Left cardiac atrium (tissue), 4 donors: ENCODE measurements at regions not wholly inside any gene's neighbourhood (a gene's known extent, or its start where the extent isn't known, plus 50 kb on each side); places are given as distances from the start of the nearest gene placed in this dataset.
"Not testable (repeated sequence)": the region's sequence is repeated elsewhere in the genome, so short reads cannot be mapped to it uniquely, and the experiment has no call there.

Source experiments
- ATAC-seq, 2 donors: fragments of 200-7000 bp; cut with Tn5 transposase; one replicate each; pipeline ENCODE4 v1.9.1; 2020; ENCODE audit warnings: mild to moderate bottlenecking in 2 of 2, moderate library complexity in 2 of 2
- DNase-seq: peaks from one replicate; pipeline ENCODE4 v3.0.0-alpha.2; 2020
- intact Hi-C, 2 donors: fragments of 100-400 bp; cut with DNase I; formaldehyde crosslinking; loops; one replicate each; pipeline versions ENCODE4 v1.14.1 to v1.15.1; 2022 to 2023
- donor health status: DM: no; HTN: yes; CAD: no.
- donor health status: DM: no; HTN: yes; CAD: no; lungs with severe emphysema.
- donor health status: DM: yes; HTN: yes; CAD: no.
- donor health status: Dilated cardiomyopathy.

- intact Hi-C loops, result no loop called here
- no peak for ATAC-seq
- DNase-seq, result no peak
Measured at GRCh38 chr17:33986088-33986487, 269.0 kb upstream of the CCL2 start.

- DNase-seq, result no peak
- intact Hi-C loops, result no loop called here
Measured at GRCh38 chr17:33986566-33986965, 268.5 kb upstream of the CCL2 start.

GRCh38 chr17:33987162-33987561 lies 267.9 kb upstream of the CCL2 start:
- DNase-seq (no peak), ATAC-seq (no peak)
- intact Hi-C loops, result no loop called here

More at GRCh38 chr17:33986566-33986965, 268.5 kb upstream of the CCL2 start:
- no peak for ATAC-seq

GRCh38 chr17:33989361-33990148 lies 265.5 kb upstream of the CCL2 start:
- intact Hi-C loops, result no loop called here
- no peak for DNase-seq
- ATAC-seq, result no peak

- intact Hi-C loops, result no loop called here
- ATAC-seq (no peak), DNase-seq (no peak)
Measured at GRCh38 chr17:33990943-33991706, 264.0 kb upstream of the CCL2 start.

GRCh38 chr17:33992113-33992512 lies 263.0 kb upstream of the CCL2 start:
- intact Hi-C loops, result no loop called here
- DNase-seq (no peak), ATAC-seq (no peak)

- ATAC-seq, result no peak
- DNase-seq, result no peak
- intact Hi-C loops, result no loop called here
Measured at GRCh38 chr17:34000639-34001038, 254.4 kb upstream of the CCL2 start.

GRCh38 chr17:34001246-34001645 lies 253.8 kb upstream of the CCL2 start:
- intact Hi-C loops, result no loop called here
- DNase-seq (no peak), ATAC-seq (no peak)

GRCh38 chr17:34006126-34006525 lies 249.0 kb upstream of the CCL2 start:
- no peak for ATAC-seq
- intact Hi-C loops, result no loop called here
- no peak for DNase-seq

GRCh38 chr17:34008125-34008524 lies 247.0 kb upstream of the CCL2 start:
- DNase-seq (no peak), ATAC-seq (no peak)
- intact Hi-C loops, result no loop called here

- no peak for DNase-seq
- intact Hi-C loops, result no loop called here
- ATAC-seq, result no peak
Measured at GRCh38 chr17:34009912-34010311, 245.2 kb upstream of the CCL2 start.

- intact Hi-C loops, result no loop called here
- no peak for ATAC-seq
- DNase-seq, result no peak
Measured at GRCh38 chr17:34010534-34010933, 244.6 kb upstream of the CCL2 start.

- intact Hi-C loops, result no loop called here
- no peak for DNase-seq
- no peak for ATAC-seq
Measured at GRCh38 chr17:34011599-34011998, 243.5 kb upstream of the CCL2 start.

- intact Hi-C loops, result no loop called here
- ATAC-seq, result no peak
Measured at GRCh38 chr17:34012709-34013375, 242.2 kb upstream of the CCL2 start.

GRCh38 chr17:34015253-34015652 lies 239.8 kb upstream of the CCL2 start:
- ATAC-seq (no peak), DNase-seq (no peak)
- intact Hi-C loops, result no loop called here

More at GRCh38 chr17:34012709-34013375, 242.2 kb upstream of the CCL2 start:
- DNase-seq, result no peak

- intact Hi-C loops, result no loop called here
- no peak for DNase-seq
- no peak for ATAC-seq
Measured at GRCh38 chr17:34024386-34024785, 230.7 kb upstream of the CCL2 start.

GRCh38 chr17:34024806-34025551 lies 230.1 kb upstream of the CCL2 start:
- intact Hi-C loops, result no loop called here
- ATAC-seq, result no peak

GRCh38 chr17:34030601-34031000 lies 224.5 kb upstream of the CCL2 start:
- not testable (repeated sequence) for ATAC-seq

More at GRCh38 chr17:34024806-34025551, 230.1 kb upstream of the CCL2 start:
- DNase-seq, result no peak

GRCh38 chr17:34032305-34032704 lies 222.8 kb upstream of the CCL2 start:
- DNase-seq, intact Hi-C loops, ATAC-seq: not testable (repeated sequence)

More at GRCh38 chr17:34030601-34031000, 224.5 kb upstream of the CCL2 start:
- intact Hi-C loops, DNase-seq: not testable (repeated sequence)
